ENCODE measurements at regions not wholly inside any gene's neighbourhood (a gene's known extent, or its start where the extent isn't known, plus 50 kb on each side); places are given as distances from the start of the nearest gene placed in this dataset.

DNA sequence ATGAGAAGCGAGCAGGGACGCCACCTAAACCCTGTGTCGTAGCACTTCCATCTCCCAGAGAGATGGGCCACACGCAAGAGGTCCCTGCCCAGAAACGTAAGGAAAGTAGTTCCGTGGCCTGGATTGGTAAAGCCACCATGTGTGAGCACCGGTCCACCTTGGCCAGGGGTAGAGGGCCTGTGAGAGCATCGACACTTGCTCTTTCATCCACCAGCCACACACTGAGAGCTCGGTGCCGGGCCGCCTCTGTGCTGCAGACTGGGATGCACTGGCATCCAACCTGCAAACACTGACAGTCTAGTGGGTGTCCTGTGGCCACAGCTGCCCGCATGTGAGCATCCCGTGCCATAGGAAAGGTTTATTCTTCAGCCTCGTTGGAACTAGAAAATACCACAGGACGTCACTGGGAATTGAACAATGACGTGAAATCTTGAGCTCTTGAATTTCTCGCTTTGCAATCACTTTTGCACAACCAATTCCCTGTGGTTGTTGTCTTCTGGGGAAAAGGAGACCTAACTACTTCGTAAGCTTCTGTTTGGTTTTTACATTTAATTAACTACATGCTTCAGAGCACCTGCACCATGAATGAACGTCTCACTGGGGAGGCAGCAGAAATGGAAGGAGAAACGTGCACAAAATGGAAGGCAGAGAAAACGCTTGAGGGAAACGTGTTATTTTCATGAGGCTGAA, 212.0 kb upstream of the RAB6C start:
- TF ChIP-seq EZH2phosphoT487 (IDR thresholded peaks at IDR 0.05; ENCODE audit: borderline replicate concordance, low read length), result no peak
- TF ChIP-seq, protein P1, sequence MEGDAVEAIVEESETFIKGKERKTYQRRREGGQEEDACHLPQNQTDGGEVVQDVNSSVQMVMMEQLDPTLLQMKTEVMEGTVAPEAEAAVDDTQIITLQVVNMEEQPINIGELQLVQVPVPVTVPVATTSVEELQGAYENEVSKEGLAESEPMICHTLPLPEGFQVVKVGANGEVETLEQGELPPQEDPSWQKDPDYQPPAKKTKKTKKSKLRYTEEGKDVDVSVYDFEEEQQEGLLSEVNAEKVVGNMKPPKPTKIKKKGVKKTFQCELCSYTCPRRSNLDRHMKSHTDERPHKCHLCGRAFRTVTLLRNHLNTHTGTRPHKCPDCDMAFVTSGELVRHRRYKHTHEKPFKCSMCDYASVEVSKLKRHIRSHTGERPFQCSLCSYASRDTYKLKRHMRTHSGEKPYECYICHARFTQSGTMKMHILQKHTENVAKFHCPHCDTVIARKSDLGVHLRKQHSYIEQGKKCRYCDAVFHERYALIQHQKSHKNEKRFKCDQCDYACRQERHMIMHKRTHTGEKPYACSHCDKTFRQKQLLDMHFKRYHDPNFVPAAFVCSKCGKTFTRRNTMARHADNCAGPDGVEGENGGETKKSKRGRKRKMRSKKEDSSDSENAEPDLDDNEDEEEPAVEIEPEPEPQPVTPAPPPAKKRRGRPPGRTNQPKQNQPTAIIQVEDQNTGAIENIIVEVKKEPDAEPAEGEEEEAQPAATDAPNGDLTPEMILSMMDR (IDR thresholded peaks at IDR 0.05; ENCODE audit: low read depth, low read length, poor library complexity, severe bottlenecking), result no peak
- no peaks in the 10 kb centered on the region for H3F3A ChIP-seq (ENCODE audit: control insufficient read depth, insufficient read depth)
- H3K27me3 ChIP-seq (ENCODE audit: control insufficient read depth, low read length), result no peaks in the 10 kb centered on the region
- no peak overlapping the region for H3K4me3 ChIP-seq (ENCODE audit: low read length)
- no peaks in the 10 kb centered on the region for H4K20me1 ChIP-seq (ENCODE audit: control insufficient read depth, insufficient read depth, low read depth, low read length)
- H3K79me2 ChIP-seq (ENCODE audit: control insufficient read depth, low read length), result no peaks in the 10 kb centered on the region
- no peaks in the 10 kb centered on the region for H3K4me1 ChIP-seq (ENCODE audit: control insufficient read depth, low read length)
- H3K4me2 ChIP-seq (ENCODE audit: low read length), result no peak overlapping the region
- H3K9me3 ChIP-seq (ENCODE audit: control insufficient read depth, insufficient read depth, low read length), result no peaks in the 10 kb centered on the region
- H3K9me2 ChIP-seq (replicated peaks; ENCODE audit: control insufficient read depth, low read length), result no peaks in the 10 kb centered on the region
- H3K27ac ChIP-seq (ENCODE audit: low read depth, low read length), result no peak overlapping the region
- no peaks in the 10 kb centered on the region for H3K36me3 ChIP-seq (ENCODE audit: control insufficient read depth, low read length)

DNA sequence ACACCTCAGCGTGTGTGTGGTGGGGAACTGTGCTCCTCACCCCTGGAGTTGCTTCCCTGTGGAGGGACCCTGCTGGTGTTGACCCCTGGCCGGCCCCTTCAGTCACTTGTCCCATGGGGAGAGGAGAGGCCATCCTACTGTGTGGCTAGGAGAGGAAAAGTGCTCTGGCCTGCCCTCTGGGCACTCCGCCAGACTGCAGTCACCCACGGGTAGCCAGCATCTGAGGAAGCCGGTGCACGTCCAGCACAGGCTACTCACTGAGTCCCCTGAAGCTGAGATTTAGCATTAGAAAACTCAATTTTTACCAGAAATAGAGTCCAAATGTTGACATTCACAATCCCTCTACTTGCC, 211.5 kb upstream of the RAB6C start:
- no peaks in the 10 kb centered on the region for H3K4me1 ChIP-seq (ENCODE audit: control insufficient read depth, low read length)
- no peak overlapping the region for H3K27ac ChIP-seq (ENCODE audit: low read depth, low read length)

DNA sequence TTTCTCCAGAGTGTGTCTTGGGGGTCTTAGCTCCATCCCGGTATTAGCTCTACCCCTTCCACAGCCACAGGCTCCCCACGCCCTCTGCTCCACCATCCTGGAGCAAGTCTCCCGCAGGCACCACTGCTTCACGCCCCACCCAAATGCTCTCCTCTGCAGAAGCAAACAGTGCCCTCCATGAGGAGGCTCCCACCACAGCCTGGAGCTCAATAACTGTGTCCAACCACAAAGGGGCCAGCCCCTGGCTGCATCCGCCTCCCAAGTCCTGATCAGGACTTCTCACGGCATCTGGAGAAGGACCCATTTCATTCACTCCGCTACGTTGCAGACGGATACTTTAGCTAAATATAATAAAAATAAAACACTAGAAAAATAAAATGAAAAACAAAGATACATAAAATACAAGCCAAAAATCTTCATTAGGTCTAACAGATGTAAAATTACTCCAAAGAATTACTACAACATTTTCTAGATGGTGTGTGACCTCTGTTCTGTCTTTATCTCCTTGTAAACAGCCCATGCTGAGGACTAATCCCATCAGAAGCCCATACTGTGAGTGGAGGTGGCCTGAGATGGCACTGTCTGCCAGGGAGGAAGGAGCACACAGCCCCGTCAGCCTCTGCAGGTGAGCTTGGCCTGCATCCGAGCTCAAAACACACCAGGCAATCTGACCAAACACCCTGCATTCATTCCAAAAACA, 210.8 kb upstream of the RAB6C start:
- H3K9me3 ChIP-seq (ENCODE audit: control insufficient read depth, insufficient read depth, low read length), result no peaks in the 10 kb centered on the region
- TF ChIP-seq, protein P1 (IDR thresholded peaks at IDR 0.05; ENCODE audit: low read depth, low read length, poor library complexity, severe bottlenecking), result no peak
- TF ChIP-seq EZH2phosphoT487 (IDR thresholded peaks at IDR 0.05; ENCODE audit: borderline replicate concordance, low read length), result no peak
- no peak overlapping the region for H3K27ac ChIP-seq (ENCODE audit: low read depth, low read length)

More for the DNA sequence above, 211.5 kb upstream of the RAB6C start:
- H3K9me3 ChIP-seq (ENCODE audit: control insufficient read depth, insufficient read depth, low read length), result no peaks in the 10 kb centered on the region
- no peak overlapping the region for H3K4me2 ChIP-seq (ENCODE audit: low read length)
- H3K79me2 ChIP-seq (ENCODE audit: control insufficient read depth, low read length), result no peaks in the 10 kb centered on the region
- H3K27me3 ChIP-seq (ENCODE audit: control insufficient read depth, low read length), result no peaks in the 10 kb centered on the region
- no peaks in the 10 kb centered on the region for H3K36me3 ChIP-seq (ENCODE audit: control insufficient read depth, low read length)
- H3F3A ChIP-seq (ENCODE audit: control insufficient read depth, insufficient read depth), result no peaks in the 10 kb centered on the region
- TF ChIP-seq, protein P1 (IDR thresholded peaks at IDR 0.05; ENCODE audit: low read depth, low read length, poor library complexity, severe bottlenecking), result no peak
- TF ChIP-seq EZH2phosphoT487 (IDR thresholded peaks at IDR 0.05; ENCODE audit: borderline replicate concordance, low read length), result no peak
- H4K20me1 ChIP-seq (ENCODE audit: control insufficient read depth, insufficient read depth, low read depth, low read length), result no peaks in the 10 kb centered on the region
- no peak overlapping the region for H3K4me3 ChIP-seq (ENCODE audit: low read length)
- H3K9me2 ChIP-seq (replicated peaks; ENCODE audit: control insufficient read depth, low read length), result no peaks in the 10 kb centered on the region

More for the DNA sequence above, 210.8 kb upstream of the RAB6C start:
- Histone ChIP-seq H3K9me2 (replicated peaks; ENCODE audit: control insufficient read depth, low read length) (no peaks in the 10 kb centered on the region), H3K4me3 (ENCODE audit: low read length) (no peak overlapping the region), H3F3A (ENCODE audit: control insufficient read depth, insufficient read depth) (no peaks in the 10 kb centered on the region), H3K4me1 (ENCODE audit: control insufficient read depth, low read length) (no peaks in the 10 kb centered on the region), H3K79me2 (ENCODE audit: control insufficient read depth, low read length) (no peaks in the 10 kb centered on the region), H3K4me2 (ENCODE audit: low read length) (no peak overlapping the region), H3K36me3 (ENCODE audit: control insufficient read depth, low read length) (no peaks in the 10 kb centered on the region), H4K20me1 (ENCODE audit: control insufficient read depth, insufficient read depth, low read depth, low read length) (no peaks in the 10 kb centered on the region), H3K27me3 (ENCODE audit: control insufficient read depth, low read length) (no peaks in the 10 kb centered on the region)

All from DOHH2 (cell line).